ENCODE measurements at regions not wholly inside any gene's neighbourhood (a gene's known extent, or its start where the extent isn't known, plus 50 kb on each side); places are given as distances from the start of the nearest gene placed in this dataset.

GRCh38 chr6:98583506-98583905 lies 250.9 kb upstream of the POU3F2 start:
- ChIA-PET POLR2A (no interaction called here), CTCF (no interaction called here)
- DNase-seq (ENCODE audit: low read depth): no peak
- H3K36me3 ChIP-seq (ENCODE audit: control insufficient read depth, insufficient read depth, low read length): no peaks in the 10 kb centered on the region
- H3K4me3 ChIP-seq (ENCODE audit: low read depth, low read length): no peak overlapping the region
- H3K27me3 ChIP-seq (ENCODE audit: control insufficient read depth, insufficient read depth, low read length): no peaks in the 10 kb centered on the region
- TF ChIP-seq CTCF (IDR thresholded peaks at IDR 0.05; ENCODE audit: insufficient read depth, low read depth, low read length): no peak

GRCh38 chr6:98586163-98586562 lies 248.2 kb upstream of the POU3F2 start:
- CTCF ChIA-PET: no interaction called here
- POLR2A ChIA-PET: no interaction called here
- Histone ChIP-seq H3K27me3 (ENCODE audit: control insufficient read depth, insufficient read depth, low read length) (no peaks in the 10 kb centered on the region), H3K36me3 (ENCODE audit: control insufficient read depth, insufficient read depth, low read length) (no peaks in the 10 kb centered on the region), H3K4me3 (ENCODE audit: low read depth, low read length) (no peak overlapping the region)
- no peak for DNase-seq (ENCODE audit: low read depth)
- TF ChIP-seq CTCF (IDR thresholded peaks at IDR 0.05; ENCODE audit: insufficient read depth, low read depth, low read length): no peak

GRCh38 chr6:98587555-98587954 lies 246.8 kb upstream of the POU3F2 start:
- no peak for TF ChIP-seq CTCF (IDR thresholded peaks at IDR 0.05; ENCODE audit: insufficient read depth, low read depth, low read length)
- no peaks in the 10 kb centered on the region for H3K27me3 ChIP-seq (ENCODE audit: control insufficient read depth, insufficient read depth, low read length)
- H3K4me3 ChIP-seq (ENCODE audit: low read depth, low read length): no peak overlapping the region
- DNase-seq (ENCODE audit: low read depth): no peak
- ChIA-PET POLR2A (no interaction called here), CTCF (no interaction called here)
- no peaks in the 10 kb centered on the region for H3K36me3 ChIP-seq (ENCODE audit: control insufficient read depth, insufficient read depth, low read length)

DNA sequence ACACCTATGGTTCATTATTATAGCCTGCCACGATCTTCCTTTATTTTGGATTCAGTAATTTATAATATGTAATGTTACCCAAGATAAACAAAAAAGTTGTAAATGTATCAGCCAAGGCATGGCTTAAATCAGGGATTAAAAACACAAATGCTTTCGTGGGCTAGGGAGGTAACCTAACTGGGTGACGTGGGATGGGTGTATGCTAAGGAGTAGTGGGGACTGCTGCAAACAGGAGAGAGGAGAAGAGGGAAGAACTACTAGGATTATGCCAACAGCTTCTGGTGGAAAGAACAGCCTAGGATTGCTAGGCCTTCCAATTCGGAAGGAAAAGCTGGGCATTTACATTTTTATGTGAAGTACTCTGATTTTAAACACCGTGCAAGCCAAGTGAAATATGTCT lies 244.8 kb upstream of the POU3F2 start:
- no peaks in the 10 kb centered on the region for H3K27me3 ChIP-seq (ENCODE audit: control insufficient read depth, insufficient read depth, low read length)
- no peak for DNase-seq (ENCODE audit: low read depth)
- H3K36me3 ChIP-seq (ENCODE audit: control insufficient read depth, insufficient read depth, low read length): no peaks in the 10 kb centered on the region
- TF ChIP-seq CTCF (IDR thresholded peaks at IDR 0.05; ENCODE audit: insufficient read depth, low read depth, low read length): no peak
- ChIA-PET POLR2A (no interaction called here), CTCF (no interaction called here)
- H3K4me3 ChIP-seq (ENCODE audit: low read depth, low read length): no peak overlapping the region

DNA sequence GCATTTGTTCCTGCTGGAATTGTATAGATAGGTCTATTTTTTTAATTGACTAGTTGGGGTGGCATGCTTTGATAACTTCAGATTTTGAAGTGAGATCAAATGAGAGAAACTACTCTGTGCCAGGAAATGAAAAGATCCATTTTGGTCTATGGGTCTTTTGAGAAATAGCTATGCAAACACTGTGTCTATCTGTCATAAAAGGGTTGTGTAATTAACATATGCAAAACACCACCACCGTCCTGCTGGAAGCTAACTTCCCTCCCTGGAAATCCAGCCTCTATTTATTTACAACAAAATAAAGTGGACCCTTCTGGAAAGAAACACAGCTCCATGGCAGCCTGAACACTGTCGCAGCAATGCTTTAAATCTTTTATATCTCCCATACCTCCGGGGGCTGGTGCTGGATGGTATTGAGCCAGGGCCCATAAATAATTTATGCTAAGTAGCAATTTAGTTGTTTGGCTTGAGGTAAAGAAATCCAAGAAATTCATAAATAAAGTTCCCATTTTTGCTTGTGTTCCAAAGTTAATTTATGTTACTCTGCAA lies 244.2 kb upstream of the POU3F2 start:
- DNase-seq (ENCODE audit: low read depth): no peak
- Histone ChIP-seq H3K36me3 (ENCODE audit: control insufficient read depth, insufficient read depth, low read length) (no peaks in the 10 kb centered on the region), H3K4me3 (ENCODE audit: low read depth, low read length) (no peak overlapping the region), H3K27me3 (ENCODE audit: control insufficient read depth, insufficient read depth, low read length) (no peaks in the 10 kb centered on the region)
- CTCF ChIA-PET: no interaction called here
- TF ChIP-seq CTCF (IDR thresholded peaks at IDR 0.05; ENCODE audit: insufficient read depth, low read depth, low read length): no peak
- POLR2A ChIA-PET: no interaction called here

Data from BJ (cell line).